Panc1 (cell line): ENCODE measurements at regions not wholly inside any gene's neighbourhood (a gene's known extent, or its start where the extent isn't known, plus 50 kb on each side); places are given as distances from the start of the nearest gene placed in this dataset.

ENCODE experiments used
- POLR2AphosphoS5 ChIP-seq: IDR thresholded peaks from 2 replicates; pipeline ENCODE4 v1.6.1; 2012; ENCODE audit warnings: mild to moderate bottlenecking, low read depth, low read length, moderate library complexity
- SIN3A ChIP-seq: IDR thresholded peaks from 2 replicates; pipeline ENCODE4 v1.6.1; 2012; ENCODE audit warnings: low read depth, mild to moderate bottlenecking, low read length, moderate library complexity, borderline replicate concordance; ENCODE audit not compliant: insufficient read depth
- TF ChIP-seq, protein P1 (sequence below): fragments of 450-650 bp; IDR thresholded peaks from 2 replicates; pipeline ENCODE4 v1.5.1; 2017; ENCODE audit warnings: mild to moderate bottlenecking

DNA sequence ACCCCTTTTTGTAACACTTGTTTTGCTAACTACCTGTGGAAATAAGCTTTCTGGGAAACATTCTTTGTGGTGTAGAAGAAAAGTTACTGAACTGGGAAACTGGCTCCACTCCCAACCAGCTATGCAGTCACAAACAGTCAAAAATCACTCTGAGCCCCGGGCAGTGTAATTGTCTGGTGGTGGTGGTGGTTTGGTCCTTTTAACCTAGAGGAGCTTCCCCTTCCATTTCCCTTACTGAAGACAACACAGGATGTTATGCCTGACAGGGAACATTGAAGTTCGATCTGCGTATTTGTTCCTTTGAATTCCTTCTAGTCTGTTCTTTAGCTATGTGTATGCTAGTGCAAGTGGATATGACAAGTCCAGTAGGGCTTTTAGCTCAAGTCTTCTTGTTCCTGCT is 56.8 kb upstream of the TBCA start:
- TF ChIP-seq, protein P1, sequence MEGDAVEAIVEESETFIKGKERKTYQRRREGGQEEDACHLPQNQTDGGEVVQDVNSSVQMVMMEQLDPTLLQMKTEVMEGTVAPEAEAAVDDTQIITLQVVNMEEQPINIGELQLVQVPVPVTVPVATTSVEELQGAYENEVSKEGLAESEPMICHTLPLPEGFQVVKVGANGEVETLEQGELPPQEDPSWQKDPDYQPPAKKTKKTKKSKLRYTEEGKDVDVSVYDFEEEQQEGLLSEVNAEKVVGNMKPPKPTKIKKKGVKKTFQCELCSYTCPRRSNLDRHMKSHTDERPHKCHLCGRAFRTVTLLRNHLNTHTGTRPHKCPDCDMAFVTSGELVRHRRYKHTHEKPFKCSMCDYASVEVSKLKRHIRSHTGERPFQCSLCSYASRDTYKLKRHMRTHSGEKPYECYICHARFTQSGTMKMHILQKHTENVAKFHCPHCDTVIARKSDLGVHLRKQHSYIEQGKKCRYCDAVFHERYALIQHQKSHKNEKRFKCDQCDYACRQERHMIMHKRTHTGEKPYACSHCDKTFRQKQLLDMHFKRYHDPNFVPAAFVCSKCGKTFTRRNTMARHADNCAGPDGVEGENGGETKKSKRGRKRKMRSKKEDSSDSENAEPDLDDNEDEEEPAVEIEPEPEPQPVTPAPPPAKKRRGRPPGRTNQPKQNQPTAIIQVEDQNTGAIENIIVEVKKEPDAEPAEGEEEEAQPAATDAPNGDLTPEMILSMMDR: no peak
- TF ChIP-seq POLR2AphosphoS5 (no peak), SIN3A (no peak)
